ENCODE measurements at regions not wholly inside any gene's neighbourhood (a gene's known extent, or its start where the extent isn't known, plus 50 kb on each side); places are given as distances from the start of the nearest gene placed in this dataset.
"Not testable (repeated sequence)": the region's sequence is repeated elsewhere in the genome, so short reads cannot be mapped to it uniquely, and the experiment has no call there.

DNA sequence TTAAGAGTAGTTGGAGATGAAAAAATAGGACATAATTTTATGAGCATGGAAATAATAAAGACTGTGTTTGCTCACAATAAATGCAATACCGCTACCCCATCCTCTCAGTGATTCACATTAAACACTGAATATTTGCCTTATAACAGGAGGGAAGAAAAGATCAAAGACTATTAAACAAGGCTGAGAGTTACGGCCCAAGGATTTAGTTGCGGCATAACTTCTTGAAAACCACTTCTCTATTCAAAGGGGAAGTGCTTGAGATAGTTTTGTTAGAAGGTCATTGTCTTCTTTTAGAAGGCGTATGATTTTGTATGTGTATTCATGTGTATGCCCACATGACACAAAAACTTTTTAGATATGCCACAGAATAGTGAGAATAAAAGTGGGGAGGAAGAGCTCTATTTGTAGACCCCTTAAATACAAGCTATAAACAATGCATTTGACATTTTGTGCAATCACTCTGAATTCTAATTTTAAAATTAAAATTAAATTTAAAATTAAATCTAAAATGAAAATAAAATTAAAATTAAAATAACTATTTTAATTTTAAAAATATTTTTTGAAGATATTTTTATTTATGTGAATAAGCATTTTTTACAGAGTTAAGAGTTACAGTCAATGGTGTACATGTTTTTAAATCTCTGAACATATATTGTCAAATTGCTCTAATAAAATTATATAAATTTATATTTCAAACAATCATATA, 986.6 kb upstream of the ADAMTS5 start:
- H3K9me3 ChIP-seq (ENCODE audit: control insufficient read depth, low read length): peaks cover 12% of the 10 kb centered on the region
- DNase-seq: no peak
- Mint-ChIP-seq H3K27ac (no peak overlapping the region), H3K4me1 (no peaks in the 10 kb centered on the region), H3K4me3 (no peak overlapping the region), H3K27me3 (ENCODE audit: insufficient read depth) (no peaks in the 10 kb centered on the region), H3K36me3 (ENCODE audit: low read depth) (peaks cover 2% of the 10 kb centered on the region), H3K9me3 (peaks cover 16% of the 10 kb centered on the region)
- no peak overlapping the region for H3K27ac ChIP-seq (ENCODE audit: low read depth, low read length)
- H3K4me3 ChIP-seq (ENCODE audit: low read length): no peak overlapping the region
- no peak overlapping the region for H3K9ac ChIP-seq (ENCODE audit: extremely low read depth, low read length, poor library complexity, severe bottlenecking)
- no peaks in the 10 kb centered on the region for H3K27me3 ChIP-seq (ENCODE audit: control insufficient read depth, insufficient read depth, low read length, poor library complexity, severe bottlenecking)
- no peaks in the 10 kb centered on the region for H3K4me1 ChIP-seq (ENCODE audit: control insufficient read depth, insufficient read depth, low read length)
- 93% methylated on average over 3 of the region's 4 CpGs; no CpG with 5 or more reads in 1 of the 2 experiments for WGBS, 2 experiments (ENCODE audit: insufficient coverage in 1 of 2, insufficient read length in 1 of 2)
- H3K36me3 ChIP-seq (ENCODE audit: control insufficient read depth, insufficient read depth, low read length): no peaks in the 10 kb centered on the region
- TF ChIP-seq, protein P1, sequence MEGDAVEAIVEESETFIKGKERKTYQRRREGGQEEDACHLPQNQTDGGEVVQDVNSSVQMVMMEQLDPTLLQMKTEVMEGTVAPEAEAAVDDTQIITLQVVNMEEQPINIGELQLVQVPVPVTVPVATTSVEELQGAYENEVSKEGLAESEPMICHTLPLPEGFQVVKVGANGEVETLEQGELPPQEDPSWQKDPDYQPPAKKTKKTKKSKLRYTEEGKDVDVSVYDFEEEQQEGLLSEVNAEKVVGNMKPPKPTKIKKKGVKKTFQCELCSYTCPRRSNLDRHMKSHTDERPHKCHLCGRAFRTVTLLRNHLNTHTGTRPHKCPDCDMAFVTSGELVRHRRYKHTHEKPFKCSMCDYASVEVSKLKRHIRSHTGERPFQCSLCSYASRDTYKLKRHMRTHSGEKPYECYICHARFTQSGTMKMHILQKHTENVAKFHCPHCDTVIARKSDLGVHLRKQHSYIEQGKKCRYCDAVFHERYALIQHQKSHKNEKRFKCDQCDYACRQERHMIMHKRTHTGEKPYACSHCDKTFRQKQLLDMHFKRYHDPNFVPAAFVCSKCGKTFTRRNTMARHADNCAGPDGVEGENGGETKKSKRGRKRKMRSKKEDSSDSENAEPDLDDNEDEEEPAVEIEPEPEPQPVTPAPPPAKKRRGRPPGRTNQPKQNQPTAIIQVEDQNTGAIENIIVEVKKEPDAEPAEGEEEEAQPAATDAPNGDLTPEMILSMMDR (conservative IDR thresholded peaks at IDR 0.05): no peak

DNA sequence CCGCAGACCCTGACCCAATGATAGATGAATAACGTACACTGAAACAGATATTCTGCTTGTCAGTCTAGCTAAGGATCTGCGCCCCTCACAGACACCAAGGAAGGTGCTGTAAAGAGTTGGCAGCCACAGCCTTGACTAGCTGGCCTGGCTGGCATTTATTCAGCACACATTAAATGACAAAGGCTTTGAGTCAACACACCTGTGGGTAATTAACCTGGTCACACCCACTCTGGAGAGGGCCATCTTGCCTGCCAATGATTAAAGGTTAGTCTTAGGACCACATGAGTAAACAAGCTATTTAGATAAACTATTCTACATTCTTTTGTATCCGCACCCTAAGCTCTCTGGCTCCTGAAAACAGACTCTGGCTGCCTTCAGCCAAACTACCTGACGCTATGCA, 982.2 kb upstream of the ADAMTS5 start:
- 81 to 96% methylated on average over 2 to 5 of the region's 5 CpGs for WGBS, 2 experiments (ENCODE audit: insufficient coverage in 1 of 2, insufficient read length in 1 of 2)
- H3K27ac ChIP-seq (ENCODE audit: low read depth, low read length); H3K9ac ChIP-seq (ENCODE audit: extremely low read depth, low read length, poor library complexity, severe bottlenecking); H3K36me3 Mint-ChIP-seq (ENCODE audit: low read depth); H3K4me3 Mint-ChIP-seq; H3K27ac Mint-ChIP-seq; H3K36me3 ChIP-seq (ENCODE audit: control insufficient read depth, insufficient read depth, low read length); H3K4me1 ChIP-seq (ENCODE audit: control insufficient read depth, insufficient read depth, low read length); H3K27me3 ChIP-seq (ENCODE audit: control insufficient read depth, insufficient read depth, low read length, poor library complexity, severe bottlenecking); H3K4me1 Mint-ChIP-seq; H3K27me3 Mint-ChIP-seq (ENCODE audit: insufficient read depth): not testable (repeated sequence)
- Histone ChIP-seq H3K4me3 (ENCODE audit: low read length) (peak overlapping the region; percentile 29), H3K9me3 (ENCODE audit: control insufficient read depth, low read length) (peaks cover 12% of the 10 kb centered on the region)
- H3K9me3 Mint-ChIP-seq: peaks cover 27% of the 10 kb centered on the region
- DNase-seq: peak; percentile 47

DNA sequence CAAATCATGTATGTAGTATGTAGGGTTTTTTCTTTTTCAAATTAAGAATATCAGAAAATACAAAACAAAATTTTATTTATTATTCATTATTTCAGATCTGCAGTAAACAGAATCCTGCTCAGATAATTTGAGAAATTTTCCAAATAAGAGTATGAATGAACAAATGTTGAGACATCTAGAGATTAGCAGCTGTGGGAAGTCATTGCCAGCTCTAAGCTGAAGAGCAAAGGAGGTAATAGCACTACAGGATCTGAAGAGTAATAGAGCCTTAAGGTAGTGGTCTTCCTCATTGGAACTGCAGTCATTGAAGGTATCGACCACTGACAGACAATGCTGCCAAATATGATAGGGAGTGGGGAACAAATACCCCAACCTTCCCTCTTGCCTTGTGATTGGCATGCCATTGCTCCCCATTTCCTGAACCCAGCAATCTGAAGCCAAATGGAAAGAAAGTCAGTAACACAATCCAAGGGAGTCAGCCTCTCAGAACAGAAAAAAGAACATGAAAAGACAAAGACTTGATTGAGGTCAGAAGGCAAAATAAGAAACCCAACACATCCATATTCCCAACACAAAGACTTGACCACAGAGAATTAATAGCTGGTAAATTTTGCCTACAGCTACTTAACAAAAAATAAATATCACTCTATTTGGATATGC, 963.4 kb upstream of the ADAMTS5 start:
- not testable (repeated sequence) for DNase-seq; H3K36me3 Mint-ChIP-seq (ENCODE audit: low read depth)
- whole genome bisulfite sequencing, 2 experiments (ENCODE audit: insufficient coverage in 1 of 2, insufficient read length in 1 of 2): no CpG with 5 or more reads among the region's 1 CpG

GRCh38 chr21:27929179-27929578, 962.3 kb upstream of the ADAMTS5 start:
- not testable (repeated sequence) for DNase-seq; H3K4me3 Mint-ChIP-seq; H3K4me3 ChIP-seq (ENCODE audit: low read length); H3K9me3 ChIP-seq (ENCODE audit: control insufficient read depth, low read length); H3K36me3 ChIP-seq (ENCODE audit: control insufficient read depth, insufficient read depth, low read length); H3K4me1 ChIP-seq (ENCODE audit: control insufficient read depth, insufficient read depth, low read length); H3K9ac ChIP-seq (ENCODE audit: extremely low read depth, low read length, poor library complexity, severe bottlenecking); H3K36me3 Mint-ChIP-seq (ENCODE audit: low read depth); H3K27me3 Mint-ChIP-seq (ENCODE audit: insufficient read depth); H3K27me3 ChIP-seq (ENCODE audit: control insufficient read depth, insufficient read depth, low read length, poor library complexity, severe bottlenecking); H3K27ac ChIP-seq (ENCODE audit: low read depth, low read length); H3K9me3 Mint-ChIP-seq; H3K4me1 Mint-ChIP-seq; H3K27ac Mint-ChIP-seq
- 94% methylated on average over 4 of the region's 4 CpGs; no CpG with 5 or more reads in 1 of the 2 experiments for WGBS, 2 experiments (ENCODE audit: insufficient coverage in 1 of 2, insufficient read length in 1 of 2)

More for the DNA sequence above, 963.4 kb upstream of the ADAMTS5 start:
- H3K27me3 Mint-ChIP-seq (ENCODE audit: insufficient read depth); H3K4me3 Mint-ChIP-seq; H3K36me3 ChIP-seq (ENCODE audit: control insufficient read depth, insufficient read depth, low read length); H3K9ac ChIP-seq (ENCODE audit: extremely low read depth, low read length, poor library complexity, severe bottlenecking); H3K27me3 ChIP-seq (ENCODE audit: control insufficient read depth, insufficient read depth, low read length, poor library complexity, severe bottlenecking); H3K9me3 Mint-ChIP-seq; H3K9me3 ChIP-seq (ENCODE audit: control insufficient read depth, low read length); H3K4me3 ChIP-seq (ENCODE audit: low read length); H3K27ac Mint-ChIP-seq; H3K4me1 Mint-ChIP-seq; H3K27ac ChIP-seq (ENCODE audit: low read depth, low read length); H3K4me1 ChIP-seq (ENCODE audit: control insufficient read depth, insufficient read depth, low read length): not testable (repeated sequence)

- not testable (repeated sequence) for H3K9me3 Mint-ChIP-seq; H3K9me3 ChIP-seq (ENCODE audit: control insufficient read depth, low read length); H3K9ac ChIP-seq (ENCODE audit: extremely low read depth, low read length, poor library complexity, severe bottlenecking); H3K4me3 Mint-ChIP-seq; H3K27ac Mint-ChIP-seq; H3K27ac ChIP-seq (ENCODE audit: low read depth, low read length); H3K36me3 Mint-ChIP-seq (ENCODE audit: low read depth); H3K4me1 Mint-ChIP-seq; H3K4me3 ChIP-seq (ENCODE audit: low read length); H3K27me3 ChIP-seq (ENCODE audit: control insufficient read depth, insufficient read depth, low read length, poor library complexity, severe bottlenecking); H3K27me3 Mint-ChIP-seq (ENCODE audit: insufficient read depth); H3K4me1 ChIP-seq (ENCODE audit: control insufficient read depth, insufficient read depth, low read length); DNase-seq; H3K36me3 ChIP-seq (ENCODE audit: control insufficient read depth, insufficient read depth, low read length)
- 100% methylated on average over 1 of the region's 3 CpGs; no CpG with 5 or more reads in 1 of the 2 experiments for WGBS, 2 experiments (ENCODE audit: insufficient coverage in 1 of 2, insufficient read length in 1 of 2)
Measured at GRCh38 chr21:27928534-27929115, 961.7 kb upstream of the ADAMTS5 start.

GRCh38 chr21:27921421-27921820, 954.5 kb upstream of the ADAMTS5 start:
- not testable (repeated sequence) for H3K27ac ChIP-seq (ENCODE audit: low read depth, low read length); H3K27me3 ChIP-seq (ENCODE audit: control insufficient read depth, insufficient read depth, low read length, poor library complexity, severe bottlenecking); H3K9me3 Mint-ChIP-seq; H3K36me3 ChIP-seq (ENCODE audit: control insufficient read depth, insufficient read depth, low read length); H3K36me3 Mint-ChIP-seq (ENCODE audit: low read depth); H3K4me3 Mint-ChIP-seq; H3K27ac Mint-ChIP-seq; H3K9me3 ChIP-seq (ENCODE audit: control insufficient read depth, low read length); H3K9ac ChIP-seq (ENCODE audit: extremely low read depth, low read length, poor library complexity, severe bottlenecking); H3K4me1 ChIP-seq (ENCODE audit: control insufficient read depth, insufficient read depth, low read length); H3K4me3 ChIP-seq (ENCODE audit: low read length); DNase-seq; H3K27me3 Mint-ChIP-seq (ENCODE audit: insufficient read depth); H3K4me1 Mint-ChIP-seq
- 100% methylated on average over 1 of the region's 1 CpG; no CpG with 5 or more reads in 1 of the 2 experiments for WGBS, 2 experiments (ENCODE audit: insufficient coverage in 1 of 2, insufficient read length in 1 of 2)

All from endodermal cell (in vitro differentiated cells).